Stomach smooth muscle (tissue), 2 donors: ENCODE measurements at regions not wholly inside any gene's neighbourhood (a gene's known extent, or its start where the extent isn't known, plus 50 kb on each side); places are given as distances from the start of the nearest gene placed in this dataset.
A peak's percentile ranks its signal among the peaks of the same experiment; 100 is the strongest.

Source experiments
- H3K27ac ChIP-seq: one replicate; pipeline ENCODE4 v1.7.0; 2013; ENCODE audit warnings: mild to moderate bottlenecking, low read length, inconsistent platforms
- H3K27me3 ChIP-seq, 2 donors: one replicate each; pipeline ENCODE4 v1.7.0; 2013; ENCODE audit warnings: low read length in 2 of 2; ENCODE audit not compliant: insufficient read depth in 2 of 2, control insufficient read depth in 1 of 2
- H3K36me3 ChIP-seq, 2 donors: one replicate each; pipeline ENCODE4 v1.7.0; 2013; ENCODE audit warnings: low read length in 2 of 2; ENCODE audit not compliant: control insufficient read depth in 2 of 2, insufficient read depth in 2 of 2
- H3K4me1 ChIP-seq: one replicate; pipeline ENCODE4 v1.7.0; 2013; ENCODE audit warnings: low read length; ENCODE audit not compliant: control insufficient read depth, insufficient read depth
- H3K4me3 ChIP-seq, 2 donors: one replicate each; pipeline ENCODE4 v1.7.0; 2013; ENCODE audit warnings: low read length in 2 of 2
- H3K9ac ChIP-seq, 2 donors: one replicate each; pipeline ENCODE4 v1.7.0; 2013; ENCODE audit warnings: low read length in 2 of 2, mild to moderate bottlenecking in 1 of 2
- H3K9me3 ChIP-seq, 2 donors: one replicate each; pipeline ENCODE4 v1.7.0; 2013; ENCODE audit warnings: low read length in 2 of 2; ENCODE audit not compliant: control insufficient read depth in 2 of 2
- donor health status: healthy.
- donor health status: Pancreatic carcinoma.

DNA sequence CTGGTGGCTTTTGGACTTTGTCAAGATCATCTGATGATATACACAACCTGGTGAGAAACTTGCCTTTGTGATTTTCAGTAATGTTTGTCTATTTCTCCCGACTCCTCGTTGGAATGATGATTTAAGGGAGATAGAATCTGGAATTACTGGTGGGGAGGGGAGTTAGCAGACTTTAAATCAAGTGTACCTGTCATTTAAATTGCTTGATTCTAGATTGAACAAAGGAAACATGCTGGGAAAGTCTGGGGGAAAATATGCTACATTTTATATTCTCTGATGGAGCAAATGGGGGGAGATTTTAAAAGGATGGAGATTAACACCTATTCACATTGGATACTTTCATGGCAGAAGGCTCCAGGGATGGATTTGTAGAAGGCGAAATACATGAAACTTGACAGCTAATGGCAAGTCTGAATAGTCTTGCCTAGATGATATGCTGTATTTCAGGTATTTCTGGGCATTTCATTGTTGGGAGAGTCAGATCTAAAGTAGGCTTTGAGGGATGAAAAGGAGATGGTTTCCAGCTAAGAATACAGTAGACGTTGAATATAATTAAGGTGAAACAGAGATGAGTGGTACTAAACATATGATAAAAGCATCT, 189.1 kb upstream of the PDZRN3 start:
- Histone ChIP-seq H3K4me1 (no peaks in the 10 kb centered on the region), H3K9ac (no peak overlapping the region), H3K36me3 (no peaks in the 10 kb centered on the region), H3K4me3 (no peak overlapping the region), H3K27ac (no peak overlapping the region), H3K9me3 (no peaks in the 10 kb centered on the region), H3K27me3 (no peaks in the 10 kb centered on the region)

DNA sequence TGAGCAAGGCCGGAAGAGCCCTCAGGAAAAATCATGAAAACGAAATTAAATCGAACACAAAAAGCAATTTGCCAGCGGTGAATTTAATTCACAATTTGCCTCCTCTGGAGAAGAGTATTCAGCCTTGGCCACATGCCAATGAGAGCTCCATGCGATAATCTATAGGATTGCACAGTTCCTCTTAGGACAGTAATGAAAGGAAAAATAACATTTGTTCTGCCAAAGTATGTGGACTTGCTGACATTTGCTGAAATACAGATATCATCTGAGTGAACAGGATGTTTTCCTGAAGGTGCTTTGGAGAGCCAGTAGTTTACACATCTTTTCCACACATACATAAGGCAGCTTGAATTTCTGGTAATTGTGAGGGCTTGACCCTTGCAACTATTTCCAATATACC, 188.6 kb upstream of the PDZRN3 start:
- Histone ChIP-seq H3K9ac (no peak overlapping the region), H3K4me3 (no peak overlapping the region), H3K9me3 (no peaks in the 10 kb centered on the region), H3K27me3 (no peaks in the 10 kb centered on the region), H3K4me1 (no peaks in the 10 kb centered on the region), H3K36me3 (no peaks in the 10 kb centered on the region), H3K27ac (no peak overlapping the region)

DNA sequence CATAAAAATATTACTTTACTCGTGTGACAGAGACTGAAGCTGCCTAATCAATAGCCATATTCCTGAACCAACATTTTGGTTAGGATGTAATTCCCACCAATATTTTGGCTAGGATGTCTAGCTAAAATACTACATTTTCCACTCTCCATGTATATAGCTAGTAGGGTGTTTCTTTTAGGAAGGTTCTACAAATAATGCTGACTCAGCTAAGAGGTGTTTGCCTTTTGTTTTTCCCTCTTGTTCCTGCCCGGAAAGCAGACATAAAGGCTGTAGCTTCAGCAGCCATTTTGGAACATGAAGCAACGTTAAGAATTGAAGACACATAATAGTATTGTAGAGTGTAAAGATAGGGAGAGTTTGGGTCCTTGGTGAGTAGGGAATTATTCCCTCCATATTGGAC, 187.3 kb upstream of the PDZRN3 start:
- Histone ChIP-seq H3K27me3 (no peaks in the 10 kb centered on the region), H3K36me3 (no peaks in the 10 kb centered on the region), H3K27ac (no peak overlapping the region), H3K9me3 (no peaks in the 10 kb centered on the region), H3K4me3 (no peak overlapping the region), H3K9ac (no peak overlapping the region), H3K4me1 (no peaks in the 10 kb centered on the region)

GRCh38 chr3:73808862-73809509, 184.2 kb upstream of the PDZRN3 start:
- Histone ChIP-seq H3K27ac (no peak overlapping the region), H3K4me1 (no peaks in the 10 kb centered on the region), H3K27me3 (no peaks in the 10 kb centered on the region)

DNA sequence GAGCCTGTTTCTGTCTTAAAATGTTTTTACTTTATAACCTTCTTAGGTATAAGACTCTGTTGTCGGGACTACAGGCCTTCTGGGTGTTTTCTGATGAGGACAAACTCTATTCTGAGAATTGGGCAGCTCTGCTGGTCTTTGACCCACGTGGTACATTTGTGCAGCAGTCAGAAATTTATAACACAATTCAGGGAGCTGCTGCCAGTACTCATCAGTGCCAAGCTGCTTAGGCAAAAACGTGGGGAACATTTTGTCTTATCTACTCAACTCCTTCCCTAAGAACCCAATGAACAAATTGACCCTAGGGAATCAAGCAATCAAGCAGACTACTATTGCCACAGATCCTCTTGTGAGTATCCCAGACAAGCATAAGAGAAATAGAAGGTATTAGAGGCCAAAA, 180.7 kb upstream of the PDZRN3 start:
- Histone ChIP-seq H3K4me3 (no peak overlapping the region), H3K9ac (no peak overlapping the region), H3K27ac (no peak overlapping the region), H3K9me3 (no peaks in the 10 kb centered on the region), H3K27me3 (no peaks in the 10 kb centered on the region), H3K4me1 (no peaks in the 10 kb centered on the region), H3K36me3 (no peaks in the 10 kb centered on the region)

More at GRCh38 chr3:73808862-73809509, 184.2 kb upstream of the PDZRN3 start:
- H3K4me3 ChIP-seq, result no peak overlapping the region
- no peaks in the 10 kb centered on the region for H3K36me3 ChIP-seq
- no peak overlapping the region for H3K9ac ChIP-seq
- H3K9me3 ChIP-seq, result no peaks in the 10 kb centered on the region

GRCh38 chr3:73804204-73804603, 179.5 kb upstream of the PDZRN3 start:
- no peaks in the 10 kb centered on the region for H3K4me1 ChIP-seq

GRCh38 chr3:73801444-73801843, 176.7 kb upstream of the PDZRN3 start:
- Histone ChIP-seq H3K27ac (no peak overlapping the region), H3K9ac (no peak overlapping the region), H3K36me3 (no peaks in the 10 kb centered on the region), H3K4me1 (no peaks in the 10 kb centered on the region), H3K9me3 (peaks cover 0 to 5% of the 10 kb centered on the region in 2 donors), H3K4me3 (no peak overlapping the region), H3K27me3 (no peaks in the 10 kb centered on the region)

More at GRCh38 chr3:73804204-73804603, 179.5 kb upstream of the PDZRN3 start:
- Histone ChIP-seq H3K36me3 (no peaks in the 10 kb centered on the region), H3K27me3 (no peaks in the 10 kb centered on the region), H3K4me3 (no peak overlapping the region), H3K9me3 (no peaks in the 10 kb centered on the region), H3K9ac (no peak overlapping the region), H3K27ac (no peak overlapping the region)

- no peak overlapping the region for H3K9ac ChIP-seq
- peaks cover 0 to 5% of the 10 kb centered on the region in 2 donors for H3K9me3 ChIP-seq
- H3K4me3 ChIP-seq, result no peak overlapping the region
- H3K4me1 ChIP-seq, result no peaks in the 10 kb centered on the region
- H3K27ac ChIP-seq, result no peak overlapping the region
- H3K36me3 ChIP-seq, result no peaks in the 10 kb centered on the region
- H3K27me3 ChIP-seq, result no peaks in the 10 kb centered on the region
Measured at GRCh38 chr3:73797311-73797710, 172.6 kb upstream of the PDZRN3 start.

DNA sequence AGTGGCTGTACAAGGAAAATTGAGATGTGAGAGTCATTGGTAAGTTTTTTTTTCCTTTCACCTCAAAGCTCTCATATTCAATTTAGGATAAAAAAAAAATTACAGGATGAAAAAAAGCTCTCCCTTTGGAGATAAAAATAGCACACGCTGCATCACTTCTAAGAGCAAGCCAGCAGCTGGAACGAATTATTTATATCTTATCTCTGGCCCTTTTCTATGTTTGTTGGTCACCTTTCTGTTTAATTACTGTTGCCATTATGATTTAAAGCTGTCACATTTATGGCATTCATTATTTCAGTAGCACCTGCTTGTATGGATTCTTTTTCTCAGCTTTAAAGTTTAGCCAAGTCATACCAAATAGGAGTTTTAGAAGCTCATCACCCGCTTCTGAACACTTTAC, 171.6 kb upstream of the PDZRN3 start:
- H3K27me3 ChIP-seq, result no peaks in the 10 kb centered on the region
- H3K36me3 ChIP-seq, result no peaks in the 10 kb centered on the region
- H3K4me3 ChIP-seq, result peak overlapping the region in 1 of 2 donors; percentile 30
- H3K9ac ChIP-seq, result no peak overlapping the region
- peaks cover 0 to 5% of the 10 kb centered on the region in 2 donors for H3K9me3 ChIP-seq
- no peaks in the 10 kb centered on the region for H3K4me1 ChIP-seq
- no peak overlapping the region for H3K27ac ChIP-seq

- H3K9me3 ChIP-seq, result no peaks in the 10 kb centered on the region
- no peak overlapping the region for H3K9ac ChIP-seq
- no peak overlapping the region for H3K4me3 ChIP-seq
- no peak overlapping the region for H3K27ac ChIP-seq
- H3K4me1 ChIP-seq, result no peaks in the 10 kb centered on the region
- no peaks in the 10 kb centered on the region for H3K27me3 ChIP-seq
- no peaks in the 10 kb centered on the region for H3K36me3 ChIP-seq
Measured at GRCh38 chr3:73791356-73791755, 166.6 kb upstream of the PDZRN3 start.

GRCh38 chr3:73789825-73790444, 165.2 kb upstream of the PDZRN3 start:
- no peaks in the 10 kb centered on the region for H3K4me1 ChIP-seq
- H3K27me3 ChIP-seq, result no peaks in the 10 kb centered on the region
- no peak overlapping the region for H3K4me3 ChIP-seq
- H3K9me3 ChIP-seq, result no peaks in the 10 kb centered on the region
- H3K36me3 ChIP-seq, result no peaks in the 10 kb centered on the region
- H3K27ac ChIP-seq, result no peak overlapping the region
- H3K9ac ChIP-seq, result no peak overlapping the region
